K562 (cell line): ENCODE measurements at regions not wholly inside any gene's neighbourhood (a gene's known extent, or its start where the extent isn't known, plus 50 kb on each side); places are given as distances from the start of the nearest gene placed in this dataset.

Experiments
- ATAC-seq: fragments of 200-7000 bp; cut with Tn5 transposase; 3 replicates; pipeline ENCODE4 v1.9.1; 2020; ENCODE audit warnings: moderate library complexity
- BruUV-seq: library from RNA; stranded (reverse); fragments of 400-500 nt; replicated peaks from 2 replicates; lab custom pipeline; 2021; lab: Mats Ljungman, UMichigan
- CTCF ChIA-PET: fragments of 300-600 bp; formaldehyde crosslinking; extraction: SDS; loops from one replicate; lab custom pipeline; 2021; ENCODE audit warnings: low intra/inter-chr PET ratio; lab: Yijun Ruan, JAX
- POLR2A ChIA-PET: fragments of 300-600, 350-650 bp; sonication (Branson Sonifier 250); formaldehyde crosslinking; extraction: SDS; loops from one replicate; lab custom pipeline; 2021; ENCODE audit warnings: antibody characterized with exemption, inconsistent platforms; lab: Yijun Ruan, JAX
- DNase-seq, 4 experiments: peaks; one replicate each; pipeline versions ENCODE4 v3.0.0 to v3.0.0-alpha.2; 2011 to 2018; ENCODE audit warnings: low spot score in 3 of 4, mixed read lengths in 3 of 4; ENCODE audit errors: extremely low read depth in 1 of 4
- FAIRE-seq: peaks from 2 replicates; lab custom pipeline; 2011; peaks lifted over from hg19 to GRCh38; lab: Jason Lieb, UNC
- H2AFZ ChIP-seq: 2 replicates; pipeline ENCODE4 v1.6.0; 2011; ENCODE audit warnings: low read depth, low read length, control low read depth, inconsistent platforms
- H3K27ac ChIP-seq: fragments of 200-600 bp; 3 replicates; pipeline ENCODE4 v1.8.0; 2011; ENCODE audit warnings: low read depth, mild to moderate bottlenecking, control low read depth, inconsistent platforms, low read length, moderate library complexity, mixed read lengths; ENCODE audit errors: extremely low read depth
- H3K27me3 ChIP-seq, 2 experiments: fragments of 300-600 bp in 1 of 2; 2 replicates in 1 of 2; 3 replicates in 1 of 2; pipeline versions ENCODE4 v1.6.0 to v1.8.0; 2011; ENCODE audit warnings: inconsistent platforms in 2 of 2, low read length in 2 of 2, mild to moderate bottlenecking in 1 of 2, mixed read lengths in 1 of 2, moderate library complexity in 1 of 2; ENCODE audit not compliant: control insufficient read depth in 2 of 2, insufficient read depth in 2 of 2
- H3K36me3 ChIP-seq: fragments of 300-600 bp; 3 replicates; pipeline ENCODE4 v1.8.0; 2011; ENCODE audit warnings: mild to moderate bottlenecking, low read length, inconsistent platforms; ENCODE audit not compliant: control insufficient read depth, insufficient read depth
- H3K4me1 ChIP-seq, 2 experiments: fragments of 200-600 bp in 1 of 2; replicated peaks in 1 of 2; 2 replicates in 1 of 2; 3 replicates in 1 of 2; pipeline versions ENCODE4 v1.5.1 to v1.8.0; 2011; ENCODE audit warnings: inconsistent platforms in 2 of 2, low read length in 2 of 2, mild to moderate bottlenecking in 1 of 2, mixed read lengths in 1 of 2, moderate library complexity in 1 of 2; ENCODE audit not compliant: control insufficient read depth in 2 of 2, insufficient read depth in 2 of 2
- H3K4me2 ChIP-seq: 2 replicates; pipeline ENCODE4 v1.6.1; 2011; ENCODE audit warnings: low read length, control low read depth, inconsistent platforms, mixed read lengths; ENCODE audit not compliant: insufficient read depth
- H3K4me3 ChIP-seq: fragments of 200-600 bp; sonication (generic), shearing (Covaris generic); 2 replicates; pipeline ENCODE4 v1.5.1; 2016; ENCODE audit warnings: control low read depth, inconsistent platforms
- H3K79me2 ChIP-seq: fragments of 200-600 bp; 3 replicates; pipeline ENCODE4 v1.8.0; 2011; ENCODE audit warnings: low read length, inconsistent platforms; ENCODE audit not compliant: control insufficient read depth, insufficient read depth
- H3K9ac ChIP-seq, 2 experiments: 2 replicates each; pipeline versions ENCODE4 v1.6.0 to v1.6.1; 2011; ENCODE audit warnings: low read depth in 2 of 2, low read length in 2 of 2, control low read depth in 1 of 2, inconsistent platforms in 1 of 2, mild to moderate bottlenecking in 1 of 2, mixed read lengths in 1 of 2; ENCODE audit not compliant: insufficient read depth in 1 of 2
- H3K9me1 ChIP-seq: one replicate; pipeline ENCODE4 v1.6.0; 2011; ENCODE audit warnings: inconsistent platforms, mild to moderate bottlenecking, low read length, moderate library complexity; ENCODE audit not compliant: control insufficient read depth, insufficient read depth
- H3K9me3 ChIP-seq: replicated peaks from 2 replicates; pipeline ENCODE4 v1.5.1; 2011; ENCODE audit warnings: low read depth, low read length, inconsistent platforms; ENCODE audit not compliant: control insufficient read depth, insufficient read depth
- H4K20me1 ChIP-seq: replicated peaks from 2 replicates; pipeline ENCODE4 v1.6.1; 2011; ENCODE audit warnings: low read length, inconsistent platforms, mixed read lengths; ENCODE audit not compliant: control insufficient read depth, insufficient read depth
- IFI16 ChIP-seq: fragments of 250-450 bp; sonication (Bioruptor Pico); IDR thresholded peaks from 2 replicates; pipeline ENCODE4 v2.1.2; 2022; ENCODE audit warnings: mild to moderate bottlenecking, inconsistent platforms
- MEIS2 ChIP-seq: fragments of 450-650 bp; IDR thresholded peaks from 2 replicates; pipeline ENCODE4 v1.6.1; 2014; ENCODE audit warnings: mild to moderate bottlenecking; ENCODE audit not compliant: partially characterized antibody
- VEZF1 ChIP-seq: fragments of 200-800 bp; sonication (Bioruptor generic); IDR thresholded peaks from 2 replicates; pipeline ENCODE4 v1.6.1; 2017; ENCODE audit warnings: missing genetic modification characterization, missing compliant biosample characterization
- ZNF212 ChIP-seq: fragments of 450-650 bp; formaldehyde crosslinking; IDR thresholded peaks from 2 replicates; pipeline ENCODE4 v1.4.0; 2020; ENCODE audit warnings: mild to moderate bottlenecking
- ZNF830 ChIP-seq: fragments of 250-450 bp; sonication (Bioruptor Pico); IDR thresholded peaks from 2 replicates; pipeline ENCODE4 v1.5.0; 2021; ENCODE audit warnings: mild to moderate bottlenecking
- WGBS: fragments of 100-300 bp; shearing (Covaris generic); methylation state at CpG from one replicate; pipeline ENCODE4 v1.1.6; 2016; ENCODE audit warnings: low coverage, mixed read lengths; ENCODE audit not compliant: insufficient coverage; ENCODE audit errors: missing lambda C conversion rate; 5-methylcytosine and 5-hydroxymethylcytosine counted together
- in situ Hi-C: fragments of 300-500 bp; cut with MboI; formaldehyde crosslinking; loops from 4 replicates; pipeline ENCODE4 v1.15.0; 2018; ENCODE audit warnings: inconsistent platforms, mixed read lengths
- intact Hi-C: fragments of 100-400 bp; cut with micrococcal nuclease; formaldehyde crosslinking; loops from 2 replicates; pipeline ENCODE4 v1.14.2; 2022

GRCh38 chr6:166005944-166006899 lies 161.4 kb downstream of the TBXT start:
- WGBS, result 2% methylated on average over 34 of the region's 47 CpGs

More at GRCh38 chr6:166005944-166006899, 161.4 kb downstream of the TBXT start:
- no peak overlapping the region for H3K4me3 ChIP-seq
- no peaks in the 10 kb centered on the region for H3K79me2 ChIP-seq
- no peak overlapping the region for H3K27ac ChIP-seq
- DNase-seq (no peak), FAIRE-seq (no peak), ATAC-seq (no peak)
- no peak overlapping the region for H2AFZ ChIP-seq
- no peak overlapping the region for H3K9ac ChIP-seq
- H3K27me3 ChIP-seq, result peaks cover 16 to 50% of the 10 kb centered on the region in 2 experiments; a peak in 4 of 5 replicates
- in situ Hi-C loops (no loop called here), intact Hi-C loops (no loop called here)
- CTCF ChIA-PET, result no interaction called here
- no peaks in the 10 kb centered on the region for H3K36me3 ChIP-seq
- TF ChIP-seq VEZF1 (0 out of 2 replicates have a peak, but pooled peaks have one; percentile 27), IFI16 (CRISPR knock-in tag) (no peak), MEIS2 (peak; percentile 3), ZNF212 (no peak), ZNF830 (CRISPR knock-in tag) (no peak)
- POLR2A ChIA-PET, result interaction anchor here (0.6 to 0.9 kb wide), 2 partner anchors 21 to 26 kb away, joined by 3 read pairs; no protein-coding TSS in a partner anchor
- H3K9me3 ChIP-seq, result no peaks in the 10 kb centered on the region
- H3K4me1 ChIP-seq, result peaks cover 0 to 13% of the 10 kb centered on the region in 2 experiments; a peak in 1 of 5 replicates
- no peak overlapping the region for H3K4me2 ChIP-seq
- H4K20me1 ChIP-seq, result no peaks in the 10 kb centered on the region
- no TSS peak for BruUV-seq
- H3K9me1 ChIP-seq, result no peaks in the 10 kb centered on the region
